ENCODE measurements at regions not wholly inside any gene's neighbourhood (a gene's known extent, or its start where the extent isn't known, plus 50 kb on each side); places are given as distances from the start of the nearest gene placed in this dataset.
"Not testable (repeated sequence)": the region's sequence is repeated elsewhere in the genome, so short reads cannot be mapped to it uniquely, and the experiment has no call there.

- DNase-seq (ENCODE audit: low read depth in 2 of 2) = not testable (repeated sequence)
Observed at GRCh38 chr15:84152381-84152979, 83.1 kb upstream of the GOLGA6L4 start.

GRCh38 chr15:84153655-84154140, 81.9 kb upstream of the GOLGA6L4 start:
- DNase-seq (ENCODE audit: low read depth in 2 of 2) = not testable (repeated sequence)

GRCh38 chr15:84154314-84154713, 81.3 kb upstream of the GOLGA6L4 start:
- not testable (repeated sequence) for DNase-seq (ENCODE audit: low read depth in 2 of 2)

- DNase-seq (ENCODE audit: low read depth in 2 of 2) = not testable (repeated sequence)
Observed at GRCh38 chr15:84154787-84155186, 80.8 kb upstream of the GOLGA6L4 start.

- not testable (repeated sequence) for DNase-seq (ENCODE audit: low read depth in 2 of 2)
Observed at GRCh38 chr15:84155792-84156587, 79.6 kb upstream of the GOLGA6L4 start.

GRCh38 chr15:84156588-84156840, 79.1 kb upstream of the GOLGA6L4 start:
- not testable (repeated sequence) for DNase-seq (ENCODE audit: low read depth in 2 of 2)

- DNase-seq (ENCODE audit: low read depth in 2 of 2) = not testable (repeated sequence)
Observed at GRCh38 chr15:84157056-84157632, 78.4 kb upstream of the GOLGA6L4 start.

GRCh38 chr15:84157857-84158256, 77.7 kb upstream of the GOLGA6L4 start:
- not testable (repeated sequence) for DNase-seq (ENCODE audit: low read depth in 2 of 2)

GRCh38 chr15:84159346-84160269, 76.0 kb upstream of the GOLGA6L4 start:
- not testable (repeated sequence) for DNase-seq (ENCODE audit: low read depth in 2 of 2)

GRCh38 chr15:84164423-84165292, 70.9 kb upstream of the GOLGA6L4 start:
- DNase-seq (ENCODE audit: low read depth in 2 of 2) = not testable (repeated sequence)

- DNase-seq (ENCODE audit: low read depth in 2 of 2) = not testable (repeated sequence)
Observed at GRCh38 chr15:84170029-84170428, 65.5 kb upstream of the GOLGA6L4 start.

- not testable (repeated sequence) for DNase-seq (ENCODE audit: low read depth in 2 of 2)
Observed at GRCh38 chr15:84173231-84173610, 62.4 kb upstream of the GOLGA6L4 start.

Data from fibroblast of skin of left quadriceps (primary cell).